Loucy (cell line): ENCODE measurements at regions not wholly inside any gene's neighbourhood (a gene's known extent, or its start where the extent isn't known, plus 50 kb on each side); places are given as distances from the start of the nearest gene placed in this dataset.

Experiments used
- CTCF ChIP-seq: fragments of 200-600 bp; sonication (generic); conservative IDR thresholded peaks from 2 replicates; pipeline ENCODE4 v1.5.1; 2014; ENCODE audit warnings: mild to moderate bottlenecking, antibody characterized with exemption, low read length
- EZH2phosphoT487 ChIP-seq: fragments of 200-600 bp; IDR thresholded peaks from 2 replicates; pipeline ENCODE4 v1.6.1; 2018; ENCODE audit warnings: antibody characterized with exemption, mild to moderate bottlenecking, moderate library complexity, borderline replicate concordance

GRCh38 chr6:103769431-103769830 lies 1090.3 kb downstream of the HACE1 start:
- TF ChIP-seq CTCF (no peak), EZH2phosphoT487 (no peak)
